Subcutaneous abdominal adipose tissue (tissue), 5 donors: ENCODE measurements at regions not wholly inside any gene's neighbourhood (a gene's known extent, or its start where the extent isn't known, plus 50 kb on each side); places are given as distances from the start of the nearest gene placed in this dataset.
"Not testable (repeated sequence)": the region's sequence is repeated elsewhere in the genome, so short reads cannot be mapped to it uniquely, and the experiment has no call there.

ENCODE experiments used
- H3K27ac ChIP-seq: one replicate; pipeline ENCODE4 v1.7.0; 2013; ENCODE audit warnings: low read depth, mild to moderate bottlenecking, inconsistent platforms, low read length, moderate library complexity
- H3K27me3 ChIP-seq, 5 donors: one replicate each; pipeline ENCODE4 v1.7.0; 2013; ENCODE audit warnings: low read length in 5 of 5, inconsistent platforms in 1 of 5; ENCODE audit not compliant: control insufficient read depth in 5 of 5, insufficient read depth in 4 of 5
- H3K36me3 ChIP-seq, 5 donors: one replicate each; pipeline ENCODE4 v1.7.0; 2013; ENCODE audit warnings: low read length in 5 of 5; ENCODE audit not compliant: control insufficient read depth in 5 of 5, insufficient read depth in 5 of 5
- H3K4me1 ChIP-seq, 5 donors: one replicate each; pipeline ENCODE4 v1.7.0; 2013; ENCODE audit warnings: low read length in 5 of 5, mild to moderate bottlenecking in 3 of 5, moderate library complexity in 1 of 5; ENCODE audit not compliant: control insufficient read depth in 5 of 5, insufficient read depth in 5 of 5
- H3K4me3 ChIP-seq, 5 donors: one replicate each; pipeline ENCODE4 v1.7.0; 2013; ENCODE audit warnings: low read length in 5 of 5, low read depth in 1 of 5
- H3K9ac ChIP-seq, 5 donors: one replicate each; pipeline ENCODE4 v1.7.0; 2013; ENCODE audit warnings: low read length in 5 of 5, mild to moderate bottlenecking in 4 of 5, moderate library complexity in 3 of 5
- H3K9me3 ChIP-seq, 5 donors: one replicate each; pipeline ENCODE4 v1.7.0; 2013; ENCODE audit warnings: low read length in 5 of 5; ENCODE audit not compliant: control insufficient read depth in 5 of 5
- donor health status: healthy.
- donor health status: healthy.
- donor health status: healthy.
- donor health status: healthy.
- donor health status: healthy.

GRCh38 chr12:31887109-31887811, 72.0 kb upstream of the RESF1 start:
- no peaks in the 10 kb centered on the region for H3K4me1 ChIP-seq
- H3K27me3 ChIP-seq: no peaks in the 10 kb centered on the region
- H3K4me3 ChIP-seq: peak overlapping the region in 2 of 5 donors; percentile 13 to 23
- H3K27ac ChIP-seq: no peak overlapping the region
- H3K36me3 ChIP-seq: no peaks in the 10 kb centered on the region
- peaks cover 0 to 18% (median 0%) of the 10 kb centered on the region in 5 donors for H3K9me3 ChIP-seq
- no peak overlapping the region for H3K9ac ChIP-seq

DNA sequence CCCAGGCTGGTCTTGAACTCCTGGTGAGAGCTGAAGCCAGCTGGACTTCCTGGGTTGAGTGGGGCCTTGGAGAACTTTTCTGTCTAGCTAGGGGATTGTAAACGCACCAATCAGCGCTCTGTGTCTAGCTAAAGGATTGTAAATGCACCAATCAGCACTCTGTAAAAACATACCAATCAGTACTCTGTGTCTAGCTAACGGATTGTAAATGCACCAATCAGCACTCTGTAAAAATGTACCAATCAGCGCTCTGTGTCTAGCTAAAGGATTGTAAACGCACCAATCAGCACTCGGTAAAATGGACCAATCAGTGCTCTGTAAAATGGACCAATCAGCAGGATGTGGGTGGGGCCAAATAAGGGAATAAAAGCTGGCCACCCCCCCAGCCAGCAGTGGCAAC, 76.5 kb upstream of the RESF1 start:
- peaks cover 0 to 16% (median 0%) of the 10 kb centered on the region in 5 donors for H3K9me3 ChIP-seq
- not testable (repeated sequence) for H3K27ac ChIP-seq, H3K4me1 ChIP-seq, H3K4me3 ChIP-seq, H3K27me3 ChIP-seq, H3K36me3 ChIP-seq, H3K9ac ChIP-seq

GRCh38 chr12:31880340-31880739, 78.9 kb upstream of the RESF1 start:
- H3K27me3 ChIP-seq: no peaks in the 10 kb centered on the region
- H3K4me3 ChIP-seq: no peak overlapping the region
- H3K4me1 ChIP-seq: peaks cover 0 to 10% (median 0%) of the 10 kb centered on the region in 5 donors
- no peak overlapping the region for H3K9ac ChIP-seq
- H3K36me3 ChIP-seq: no peaks in the 10 kb centered on the region
- peaks cover 0 to 11% (median 0%) of the 10 kb centered on the region in 5 donors for H3K9me3 ChIP-seq
- H3K27ac ChIP-seq: no peak overlapping the region

DNA sequence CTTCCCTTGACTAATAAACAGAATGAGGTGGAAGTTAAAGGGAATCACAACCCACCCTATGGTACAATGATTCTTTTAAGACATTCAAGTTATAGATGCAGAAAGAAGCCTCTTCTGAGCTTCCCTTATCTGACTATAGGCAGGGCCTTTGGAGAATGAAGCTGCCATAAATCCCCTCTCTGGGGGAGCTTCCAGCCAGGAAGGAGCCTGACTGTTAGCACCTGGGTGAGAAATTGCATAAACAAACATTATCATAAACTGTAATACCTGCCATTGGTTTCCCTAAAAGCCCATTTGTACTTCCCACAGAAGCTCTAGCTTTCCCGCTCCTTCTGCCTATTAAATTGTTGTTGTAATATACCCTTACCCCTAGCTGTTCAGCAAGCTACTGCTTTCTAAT, 81.3 kb upstream of the RESF1 start:
- H3K27me3 ChIP-seq: no peaks in the 10 kb centered on the region
- H3K4me1 ChIP-seq: peaks cover 4 to 20% (median 6%) of the 10 kb centered on the region in 5 donors
- H3K9me3 ChIP-seq: peaks cover 0 to 8% (median 0%) of the 10 kb centered on the region in 5 donors
- no peak overlapping the region for H3K9ac ChIP-seq
- H3K4me3 ChIP-seq: no peak overlapping the region
- H3K27ac ChIP-seq: no peak overlapping the region
- no peaks in the 10 kb centered on the region for H3K36me3 ChIP-seq

- Histone ChIP-seq H3K9ac (no peak overlapping the region), H3K27me3 (no peaks in the 10 kb centered on the region), H3K27ac (no peak overlapping the region), H3K4me1 (peaks cover 4 to 20% (median 6%) of the 10 kb centered on the region in 5 donors), H3K36me3 (peaks cover 0 to 2% (median 0%) of the 10 kb centered on the region in 5 donors), H3K9me3 (peaks cover 0 to 7% (median 3%) of the 10 kb centered on the region in 5 donors), H3K4me3 (no peak overlapping the region)
These were observed 82.4 kb upstream of the RESF1 start for GRCh38 chr12:31876568-31877424.

DNA sequence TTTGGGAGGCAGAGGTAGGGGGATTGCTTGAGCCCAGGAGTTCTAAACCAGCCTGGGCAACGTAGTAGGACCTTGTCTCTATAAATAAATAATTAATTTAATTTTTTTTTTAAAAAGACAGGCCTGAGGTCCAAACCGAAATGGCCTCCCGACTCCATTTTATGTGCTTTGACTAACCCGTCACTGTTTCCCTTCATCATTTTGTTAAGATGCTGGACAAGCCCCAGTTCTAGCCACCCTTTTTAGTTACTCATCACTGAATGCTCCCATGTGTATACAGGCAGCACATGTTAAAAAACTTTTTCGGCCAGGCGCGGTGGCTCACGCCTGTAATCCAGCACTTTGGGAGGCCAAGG, 83.6 kb upstream of the RESF1 start:
- peaks cover 0 to 7% (median 3%) of the 10 kb centered on the region in 5 donors for H3K9me3 ChIP-seq
- H3K27ac ChIP-seq: no peak overlapping the region
- H3K4me3 ChIP-seq: no peak overlapping the region
- H3K9ac ChIP-seq: no peak overlapping the region
- peaks cover 0 to 2% (median 0%) of the 10 kb centered on the region in 5 donors for H3K36me3 ChIP-seq
- peaks cover 0 to 2% (median 0%) of the 10 kb centered on the region in 5 donors for H3K27me3 ChIP-seq
- peaks cover 4 to 20% (median 7%) of the 10 kb centered on the region in 5 donors for H3K4me1 ChIP-seq

GRCh38 chr12:31874961-31875608, 84.1 kb upstream of the RESF1 start:
- Histone ChIP-seq H3K9ac (peak overlapping the region in 2 of 5 donors; percentile 35 to 42), H3K9me3 (peaks cover 0 to 7% (median 3%) of the 10 kb centered on the region in 5 donors), H3K36me3 (peaks cover 0 to 2% (median 0%) of the 10 kb centered on the region in 5 donors), H3K4me3 (no peak overlapping the region), H3K27ac (peak overlapping the region; percentile 66), H3K4me1 (peaks cover 4 to 20% (median 7%) of the 10 kb centered on the region in 5 donors), H3K27me3 (peaks cover 0 to 2% (median 0%) of the 10 kb centered on the region in 5 donors)

DNA sequence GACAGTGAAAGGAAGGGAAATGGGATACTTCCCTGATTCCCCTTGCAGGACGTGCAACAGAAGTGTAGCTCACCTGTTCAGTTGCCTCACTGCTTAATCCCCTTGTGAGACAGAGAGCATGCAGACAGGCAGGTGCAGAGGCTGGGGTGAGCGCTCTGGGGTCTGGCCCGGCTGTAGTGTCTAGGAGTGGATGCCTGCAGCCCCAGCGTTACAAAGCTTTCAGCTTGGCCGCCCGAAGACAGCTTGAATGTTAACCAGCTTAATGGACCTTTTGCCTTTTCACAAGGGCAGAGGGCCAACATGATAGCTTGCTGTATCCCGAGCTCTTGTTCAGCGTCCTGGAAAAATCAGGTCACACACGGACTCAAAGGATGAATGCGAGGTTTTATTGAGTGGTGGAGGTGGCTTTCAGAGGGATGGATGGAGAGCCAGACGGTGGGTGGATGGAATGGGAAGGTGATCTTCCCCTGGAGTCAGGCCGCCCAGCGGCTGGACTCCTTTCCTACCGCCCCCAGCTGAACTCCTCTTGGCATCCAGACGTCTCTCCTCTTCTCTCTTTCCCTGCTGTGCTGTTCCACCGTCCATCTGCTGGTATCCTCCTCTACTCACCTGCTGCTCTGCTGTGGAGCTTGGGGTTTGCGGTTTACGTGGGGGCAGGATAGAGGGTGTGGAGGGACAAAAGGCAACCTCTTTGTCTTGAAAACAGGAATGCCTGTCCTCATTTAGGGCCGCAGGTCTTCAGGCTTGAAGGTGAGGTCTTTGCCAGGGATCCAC, 86.2 kb upstream of the RESF1 start:
- Histone ChIP-seq H3K4me3 (peak overlapping the region in 1 of 5 donors; percentile 4), H3K4me1 (peaks cover 6 to 29% (median 19%) of the 10 kb centered on the region in 5 donors), H3K27ac (no peak overlapping the region), H3K9me3 (peaks cover 0 to 7% (median 3%) of the 10 kb centered on the region in 5 donors), H3K27me3 (peaks cover 0 to 2% (median 0%) of the 10 kb centered on the region in 5 donors), H3K36me3 (peaks cover 0 to 2% (median 0%) of the 10 kb centered on the region in 5 donors), H3K9ac (no peak overlapping the region)

- no peak overlapping the region for H3K4me3 ChIP-seq
- peaks cover 4 to 19% (median 15%) of the 10 kb centered on the region in 5 donors for H3K4me1 ChIP-seq
- H3K9ac ChIP-seq: no peak overlapping the region
- no peak overlapping the region for H3K27ac ChIP-seq
- peaks cover 0 to 7% (median 3%) of the 10 kb centered on the region in 5 donors for H3K9me3 ChIP-seq
- H3K27me3 ChIP-seq: peaks cover 0 to 2% (median 0%) of the 10 kb centered on the region in 5 donors
- peaks cover 0 to 2% (median 0%) of the 10 kb centered on the region in 5 donors for H3K36me3 ChIP-seq
These were observed 89.2 kb upstream of the RESF1 start for GRCh38 chr12:31869972-31870371.
